ENCODE measurements at regions not wholly inside any gene's neighbourhood (a gene's known extent, or its start where the extent isn't known, plus 50 kb on each side); places are given as distances from the start of the nearest gene placed in this dataset.

- no peak for DNase-seq (ENCODE audit: low read depth)
These were observed 407.6 kb upstream of the BOD1L1 start for GRCh38 chr4:14035076-14035475.

- no peak for DNase-seq (ENCODE audit: low read depth)
These were observed 415.7 kb upstream of the BOD1L1 start for GRCh38 chr4:14043203-14043602.

DNA sequence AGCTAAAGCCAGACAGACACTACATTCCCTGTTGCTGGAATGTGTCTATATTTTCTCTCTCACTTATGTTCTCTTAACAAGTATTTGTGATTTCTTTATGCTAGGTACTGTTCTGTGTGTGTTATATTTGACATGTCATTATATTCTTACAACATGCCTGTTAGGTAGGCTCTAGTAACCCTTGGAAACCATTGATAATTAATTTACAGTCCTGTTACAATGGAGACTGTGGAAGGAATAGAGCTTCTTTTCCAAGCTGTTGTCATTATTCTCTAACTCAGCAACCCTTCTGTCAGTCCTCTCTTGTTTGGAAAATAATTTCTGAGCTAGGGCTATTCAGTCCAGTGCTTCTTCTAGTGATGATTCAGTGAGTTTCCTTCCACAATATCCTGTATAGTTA is 419.1 kb upstream of the BOD1L1 start:
- DNase-seq (ENCODE audit: low read depth), result no peak

GRCh38 chr4:14047840-14048239 is 420.3 kb upstream of the BOD1L1 start:
- no peak for DNase-seq (ENCODE audit: low read depth)

- no peak for DNase-seq (ENCODE audit: low read depth)
These were observed 422.4 kb upstream of the BOD1L1 start for GRCh38 chr4:14049946-14050345.

DNA sequence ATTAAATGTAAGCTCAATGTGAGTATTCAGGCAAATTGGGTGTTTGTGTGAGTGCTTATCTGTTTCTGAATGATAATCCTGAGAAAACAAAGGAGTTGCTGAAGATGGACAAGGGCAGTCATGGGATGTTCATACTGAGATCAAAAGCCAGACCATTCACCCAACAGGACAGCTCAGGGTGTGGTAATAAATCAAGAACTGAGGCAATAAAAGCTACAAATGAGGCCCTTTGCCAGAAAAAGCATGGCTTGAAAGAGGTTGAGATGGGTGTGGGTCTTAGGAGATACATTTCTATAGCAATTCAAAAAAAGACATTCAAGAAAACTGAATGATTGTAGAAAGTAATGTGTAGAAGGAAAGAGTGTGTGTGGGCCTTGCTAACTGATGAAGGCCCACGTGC is 425.8 kb upstream of the BOD1L1 start:
- DNase-seq (ENCODE audit: low read depth), result no peak

DNA sequence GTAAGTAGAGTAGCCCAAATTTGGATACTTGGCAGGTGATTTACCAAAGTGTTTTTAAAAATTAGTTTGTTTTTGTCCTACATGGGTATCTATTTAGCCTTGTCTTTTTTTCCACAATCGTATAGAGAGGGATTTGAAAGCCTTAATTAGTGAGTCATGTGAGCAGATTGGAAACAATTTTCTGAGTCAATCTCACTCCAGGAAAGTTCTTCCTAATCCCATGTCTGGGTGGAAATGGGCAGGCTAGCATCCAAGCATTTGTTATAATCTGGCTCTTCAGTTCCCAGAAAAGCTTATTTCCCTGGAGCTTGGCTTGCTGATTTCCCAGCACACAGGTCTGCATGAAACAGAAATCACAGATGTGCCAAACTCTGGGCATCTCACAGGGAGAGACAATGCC is 426.9 kb upstream of the BOD1L1 start:
- DNase-seq (ENCODE audit: low read depth), result no peak

- DNase-seq (ENCODE audit: low read depth), result peak; percentile 7
These were observed 431.5 kb upstream of the BOD1L1 start for GRCh38 chr4:14059006-14059405.

DNA sequence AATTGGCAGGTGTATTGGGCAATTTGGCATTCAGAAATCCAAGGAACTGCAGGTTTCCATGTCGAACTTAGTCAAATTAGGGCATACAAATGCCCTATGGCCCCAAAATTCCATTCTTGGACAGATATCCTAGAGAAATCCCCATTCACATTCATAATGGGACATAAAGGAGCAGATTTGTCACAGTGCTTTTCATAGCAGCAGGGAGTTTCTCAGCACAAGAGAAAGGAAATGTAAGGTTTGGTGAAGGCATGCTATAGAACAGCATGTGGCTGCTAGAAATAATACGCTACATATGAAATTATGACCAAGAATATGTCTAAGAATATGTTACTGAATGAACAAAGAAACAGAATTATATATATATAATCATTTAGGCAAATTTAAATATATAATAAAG is 437.5 kb upstream of the BOD1L1 start:
- DNase-seq (ENCODE audit: low read depth), result no peak

DNA sequence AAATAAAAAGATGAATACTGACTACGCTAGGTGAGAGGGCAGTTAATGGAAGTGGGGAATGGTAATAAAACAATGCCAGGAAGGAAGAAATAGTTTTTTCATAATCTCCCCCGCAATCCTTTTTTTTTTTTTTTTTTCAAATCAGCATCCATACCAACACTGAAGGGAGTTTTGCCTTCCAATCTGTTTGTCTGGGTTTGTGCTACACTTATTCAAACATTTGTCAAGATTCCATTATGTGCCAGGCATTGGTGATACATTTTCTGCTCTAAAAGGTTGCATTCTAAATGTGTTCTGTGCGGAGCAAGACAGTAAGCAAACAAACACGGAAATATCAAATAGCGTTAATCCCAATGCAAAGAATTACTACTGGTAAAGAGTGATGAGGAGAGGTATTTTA is 437.9 kb upstream of the BOD1L1 start:
- DNase-seq (ENCODE audit: low read depth), result no peak

- no peak for DNase-seq (ENCODE audit: low read depth)
These were observed 439.5 kb upstream of the BOD1L1 start for GRCh38 chr4:14066979-14067378.

- DNase-seq (ENCODE audit: low read depth), result no peak
These were observed 442.4 kb upstream of the BOD1L1 start for GRCh38 chr4:14069886-14070285.

GRCh38 chr4:14070289-14070880 is 442.9 kb upstream of the BOD1L1 start:
- no peak for DNase-seq (ENCODE audit: low read depth)

DNA sequence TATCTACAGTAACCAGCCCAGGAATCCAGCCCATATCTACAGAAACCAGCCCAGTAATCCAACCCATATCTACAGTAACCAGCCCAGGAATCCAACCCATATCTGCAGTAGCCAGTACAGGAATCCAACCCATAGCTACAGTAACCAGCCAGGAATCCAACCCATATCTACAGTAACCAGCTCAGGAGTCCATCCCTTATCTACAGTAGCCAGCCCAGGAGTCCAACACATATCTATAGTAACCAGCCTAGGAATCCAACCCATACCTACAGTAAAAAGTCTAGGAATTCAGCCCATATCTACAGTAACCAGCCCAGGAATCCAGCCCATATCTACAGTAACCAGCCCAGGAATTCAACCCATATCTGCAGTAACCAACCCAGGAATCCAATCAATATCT is 445.0 kb upstream of the BOD1L1 start:
- DNase-seq (ENCODE audit: low read depth), result no peak

DNA sequence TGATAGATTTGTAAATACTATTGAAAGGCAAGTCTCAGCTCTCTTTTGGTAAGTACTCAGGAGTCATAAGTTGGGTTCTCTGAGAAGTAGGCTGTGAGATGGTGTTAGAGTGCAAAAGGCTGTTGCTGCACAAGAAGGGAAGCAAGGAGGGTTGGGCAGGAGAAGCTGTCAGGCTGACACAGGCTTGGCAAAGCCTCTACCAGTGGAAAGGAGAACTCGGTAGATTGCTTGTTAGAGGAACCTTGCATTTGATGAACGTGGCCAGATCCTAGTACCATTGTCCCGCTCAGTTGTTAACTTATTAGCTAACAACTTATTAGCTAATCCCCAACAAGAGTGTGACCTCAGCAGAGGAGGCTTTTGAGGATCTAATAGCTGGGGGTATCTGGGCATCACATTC is 449.3 kb upstream of the BOD1L1 start:
- no peak for DNase-seq (ENCODE audit: low read depth)

DNA sequence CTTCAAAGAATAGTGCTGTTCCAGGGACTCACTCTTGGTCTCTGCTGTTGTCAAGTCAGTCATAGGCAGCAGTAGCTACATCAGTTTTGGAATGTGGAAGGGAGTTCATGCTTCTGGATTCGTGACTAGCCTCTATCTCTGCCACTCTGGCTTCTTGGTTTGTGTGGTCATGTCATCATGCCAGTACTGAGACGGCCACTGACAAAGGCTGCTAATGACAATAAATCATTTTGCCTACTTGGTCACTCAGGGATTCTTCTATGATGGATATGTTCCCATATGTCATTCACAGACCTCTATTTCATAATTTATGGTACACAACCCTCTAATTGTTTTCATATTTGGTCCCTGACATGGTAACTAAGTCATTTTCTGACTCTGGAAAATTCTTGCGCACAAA is 450.8 kb upstream of the BOD1L1 start:
- DNase-seq (ENCODE audit: low read depth), result no peak

DNA sequence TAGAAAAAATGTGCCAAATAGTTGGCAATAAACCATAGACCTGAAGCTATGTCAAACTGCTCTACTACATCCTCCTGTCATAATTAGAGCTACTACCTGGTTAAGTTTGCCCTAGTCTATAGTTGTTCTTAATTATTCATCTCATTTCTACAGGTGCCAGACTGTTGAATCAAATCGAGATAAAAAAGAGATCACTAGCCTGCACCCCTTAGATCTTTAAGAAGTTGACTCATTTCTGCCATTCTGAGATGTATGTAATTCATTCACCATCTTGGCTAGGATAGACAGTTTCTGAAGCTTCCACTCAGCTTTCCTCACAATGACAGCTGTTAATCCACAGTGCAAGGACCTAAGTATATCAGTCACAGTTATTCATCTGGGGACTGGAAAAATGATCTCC is 452.1 kb upstream of the BOD1L1 start:
- DNase-seq (ENCODE audit: low read depth), result no peak

GRCh38 chr4:14083150-14083549 is 455.6 kb upstream of the BOD1L1 start:
- no peak for DNase-seq (ENCODE audit: low read depth)

GRCh38 chr4:14084598-14084997 is 457.1 kb upstream of the BOD1L1 start:
- no peak for DNase-seq (ENCODE audit: low read depth)

DNA sequence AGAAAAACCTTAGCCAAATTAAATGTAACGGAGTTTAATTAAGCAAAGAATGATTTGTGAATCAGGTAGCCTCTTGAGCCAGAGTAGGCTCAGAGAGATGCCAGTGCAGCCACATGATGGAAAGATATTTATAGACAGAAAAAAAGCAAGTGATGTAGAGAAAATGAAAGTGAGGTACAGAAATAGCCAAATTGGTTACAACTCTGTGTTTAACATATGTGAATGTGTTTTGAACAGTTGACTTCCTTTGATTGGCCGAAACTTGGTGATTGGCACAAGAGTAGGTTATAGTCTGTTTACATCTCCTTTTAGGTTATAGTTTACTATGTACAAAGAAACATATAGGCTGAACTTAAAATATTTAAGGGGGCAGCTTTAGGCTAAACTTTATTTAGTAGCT is 459.9 kb upstream of the BOD1L1 start:
- DNase-seq (ENCODE audit: low read depth), result no peak

- DNase-seq (ENCODE audit: low read depth), result no peak
These were observed 460.4 kb upstream of the BOD1L1 start for GRCh38 chr4:14087921-14088320.

GRCh38 chr4:14091531-14091930 is 464.0 kb upstream of the BOD1L1 start:
- DNase-seq (ENCODE audit: low read depth), result no peak

DNA sequence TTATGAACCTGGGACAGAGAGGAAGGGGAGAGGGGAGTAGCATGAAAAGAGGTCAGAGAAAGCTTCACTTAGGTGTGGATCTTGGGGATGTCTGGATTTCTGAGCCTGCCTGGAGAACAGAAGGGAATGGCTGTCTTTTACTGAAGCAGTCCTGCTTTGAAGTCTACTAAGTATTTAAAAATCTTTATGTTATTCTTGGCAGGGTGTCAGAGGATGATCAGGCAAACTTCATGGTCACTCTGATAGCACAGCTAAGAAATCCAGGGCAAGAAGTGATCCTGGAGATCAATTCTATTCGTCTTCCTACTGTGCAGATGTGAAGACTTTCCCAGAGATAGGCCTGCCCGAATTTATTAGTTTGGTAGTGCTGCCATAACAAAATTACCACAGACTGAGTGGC is 464.4 kb upstream of the BOD1L1 start:
- no peak for DNase-seq (ENCODE audit: low read depth)

DNA sequence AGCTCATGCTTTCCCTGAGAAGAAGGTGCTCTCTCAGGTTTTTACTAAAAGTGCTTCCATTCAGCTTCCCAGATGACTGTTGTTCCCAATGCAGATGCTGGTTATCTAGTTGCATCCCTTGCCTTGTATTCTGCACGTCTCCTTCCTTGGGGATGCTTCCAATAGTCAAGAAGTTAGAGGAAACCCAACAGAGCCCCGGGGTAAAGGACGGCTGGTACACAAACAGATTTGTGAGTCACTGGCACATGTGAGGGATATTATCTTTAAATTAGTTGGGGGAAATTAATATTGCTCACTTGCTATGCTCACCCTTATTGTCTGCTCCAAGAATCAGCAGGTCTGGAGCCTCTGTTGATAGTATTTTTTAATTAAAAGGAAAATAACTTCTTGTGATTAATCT is 465.2 kb upstream of the BOD1L1 start:
- no peak for DNase-seq (ENCODE audit: low read depth)

- no peak for DNase-seq (ENCODE audit: low read depth)
These were observed 468.3 kb upstream of the BOD1L1 start for GRCh38 chr4:14095831-14096230.
